Activated CD8-positive, alpha-beta memory T cell treated with anti-CD3 and anti-CD28 coated beads, Interleukin-2, amount 50 U/mL, for 24 hours (primary cell): ENCODE measurements at regions not wholly inside any gene's neighbourhood (a gene's known extent, or its start where the extent isn't known, plus 50 kb on each side); places are given as distances from the start of the nearest gene placed in this dataset.

Source experiments
- DNase-seq: peaks from one replicate; pipeline ENCODE4 v3.0.0-alpha.2; 2020; ENCODE audit errors: extremely low read depth

DNA sequence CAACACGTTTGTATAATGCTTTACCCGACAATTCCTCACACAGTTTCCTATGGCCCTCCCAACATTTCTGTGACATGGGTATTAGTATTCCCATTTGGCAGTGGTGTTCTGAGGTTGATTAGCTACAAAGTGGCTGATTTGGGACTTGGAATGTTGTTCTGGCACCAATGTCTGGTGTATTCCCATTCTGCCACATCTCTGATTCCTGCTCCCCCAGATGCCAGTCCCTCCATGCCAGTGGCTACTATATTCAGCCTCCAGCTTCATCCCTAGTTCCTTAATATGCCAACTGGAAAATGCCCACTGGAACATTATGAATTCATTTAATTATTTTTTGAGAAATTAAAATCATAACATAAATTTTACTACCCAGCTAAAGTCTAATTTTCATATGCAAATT, 60.6 kb upstream of the NBEA start:
- DNase-seq, result no peak

DNA sequence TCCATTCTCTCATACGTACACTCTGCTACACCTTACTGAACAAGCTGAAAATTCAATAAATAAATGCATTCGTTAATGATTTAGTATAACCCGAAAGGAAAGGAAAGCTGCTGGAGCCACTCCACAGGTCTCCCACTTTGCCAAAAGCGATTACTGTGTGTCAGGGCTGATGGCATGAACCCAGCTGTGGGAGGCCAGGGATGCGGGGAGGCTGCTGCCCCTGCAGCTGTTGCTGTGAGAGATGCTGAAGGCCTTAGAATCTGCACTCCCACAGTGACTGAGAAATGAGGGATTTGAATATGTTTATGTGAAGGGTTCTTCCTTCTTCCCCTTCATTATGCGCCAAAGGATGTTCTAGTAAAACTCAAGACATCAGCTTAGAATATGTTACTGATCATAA, 58.7 kb upstream of the NBEA start:
- DNase-seq, result no peak

DNA sequence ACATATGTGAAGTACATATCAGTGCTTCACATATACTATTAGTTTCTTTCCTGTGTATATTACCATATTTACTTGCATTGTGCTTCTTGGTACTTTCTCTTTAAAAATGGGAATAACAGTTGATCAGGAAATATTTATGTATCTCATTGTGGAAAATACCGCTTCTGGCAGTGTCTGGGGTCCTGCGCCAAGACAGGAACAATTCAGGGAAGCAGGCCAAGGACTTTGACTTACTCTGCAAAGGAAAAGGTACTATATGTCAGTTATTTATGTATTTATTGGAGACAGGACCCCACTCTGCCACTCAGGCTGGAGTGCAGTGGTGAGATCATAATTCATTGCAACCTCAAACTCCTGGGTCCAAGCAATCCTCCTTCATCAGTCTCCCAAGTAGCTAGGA, 57.7 kb upstream of the NBEA start:
- no peak for DNase-seq

DNA sequence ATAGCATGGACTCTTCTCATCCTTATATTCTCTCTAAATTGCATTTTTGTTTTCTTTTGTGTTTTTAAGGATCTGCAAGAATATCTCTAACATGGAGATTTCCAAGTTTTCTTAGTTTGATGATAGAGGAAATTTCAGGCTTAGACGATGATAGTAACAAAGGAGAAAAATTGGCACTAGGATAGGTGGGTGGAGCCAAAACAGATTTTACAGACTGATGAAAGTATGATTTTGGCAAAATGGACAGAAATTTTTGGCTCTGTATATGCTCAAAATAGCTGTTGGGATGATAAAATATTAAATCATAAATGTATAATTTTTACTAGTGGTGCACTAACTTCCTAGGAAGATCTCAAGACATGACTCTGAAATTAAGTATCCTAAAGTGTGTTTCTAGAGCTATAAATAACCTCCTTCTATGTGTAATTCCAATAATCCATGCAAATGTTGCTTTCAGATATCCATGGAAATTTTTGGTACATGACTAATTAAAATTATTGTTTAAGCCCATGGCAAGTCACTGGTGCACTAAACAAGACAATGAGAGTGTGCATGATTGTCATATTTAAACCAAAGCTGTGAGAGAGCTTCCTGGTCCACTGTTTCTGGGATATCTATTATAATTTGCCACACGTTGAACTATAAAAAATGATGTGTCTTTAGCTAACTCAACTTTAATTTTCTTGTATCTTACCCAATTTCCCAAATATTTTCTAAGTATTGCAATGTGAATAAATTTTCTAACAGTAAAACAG, 55.8 kb upstream of the NBEA start:
- DNase-seq, result no peak

DNA sequence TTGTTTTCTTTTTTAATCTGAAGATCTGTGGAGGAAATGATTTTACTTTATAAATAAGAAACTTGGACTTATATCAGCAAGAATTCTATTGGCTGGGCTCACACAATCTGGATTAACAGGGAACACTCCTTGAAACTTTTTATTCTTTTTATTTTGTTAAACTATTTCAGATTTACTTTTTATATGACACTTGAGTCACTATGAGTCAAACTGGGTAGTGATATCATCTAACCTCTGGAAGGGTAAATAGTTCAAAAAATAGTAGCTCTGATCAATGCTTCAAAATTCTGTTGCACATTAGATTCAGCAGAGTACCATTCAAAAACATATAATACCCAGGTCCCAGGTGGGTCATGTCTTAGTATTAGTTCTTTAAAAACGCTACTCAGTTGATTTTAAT, 55.1 kb upstream of the NBEA start:
- no peak for DNase-seq
